Transverse colon (tissue), 4 donors: ENCODE measurements at regions not wholly inside any gene's neighbourhood (a gene's known extent, or its start where the extent isn't known, plus 50 kb on each side); places are given as distances from the start of the nearest gene placed in this dataset.

Experiments
- DNase-seq: peaks from one replicate; pipeline ENCODE4 v3.0.0-alpha.2; 2019
- H3K27ac ChIP-seq, 4 donors: fragments of 200-600 bp; sonication (generic); 2 replicates each; pipeline ENCODE4 v1.5.1; 2016 to 2018; ENCODE audit warnings: inconsistent platforms in 4 of 4
- H3K27me3 ChIP-seq: fragments of 200-600 bp; sonication (generic); 2 replicates; pipeline ENCODE4 v1.5.1; 2017; ENCODE audit warnings: inconsistent platforms
- H3K36me3 ChIP-seq, 4 donors: fragments of 200-600 bp; sonication (generic); 2 replicates each; pipeline ENCODE4 v1.5.1; 2017 to 2019; ENCODE audit warnings: inconsistent platforms in 4 of 4
- H3K4me1 ChIP-seq, 4 donors: fragments of 200-600 bp; sonication (generic); 2 replicates each; pipeline ENCODE4 v1.5.1; 2017 to 2020; ENCODE audit warnings: inconsistent platforms in 4 of 4
- H3K4me3 ChIP-seq, 4 donors: fragments of 200-600 bp; sonication (generic); 1 replicate in 1 of 4; 2 replicates in 3 of 4; pipeline versions ENCODE4 v1.5.1 to v1.6.1; 2017 to 2019; ENCODE audit warnings: inconsistent platforms in 4 of 4
- H3K9me3 ChIP-seq, 2 donors: fragments of 200-600 bp; sonication (generic); 2 replicates each; pipeline ENCODE4 v1.5.1; 2017 to 2019; ENCODE audit warnings: inconsistent platforms in 2 of 2
- EP300 ChIP-seq: sonication (generic); formaldehyde crosslinking; IDR thresholded peaks from one replicate; pipeline ENCODE4 v1.6.1; 2017; ENCODE audit warnings: antibody characterized with exemption, low read depth
- POLR2A ChIP-seq: fragments of 450-650 bp; IDR thresholded peaks from one replicate; pipeline ENCODE4 v1.6.1; 2016; ENCODE audit warnings: antibody characterized with exemption, mild to moderate bottlenecking, moderate library complexity
- POLR2AphosphoS5 ChIP-seq, 3 donors: sonication (generic); formaldehyde crosslinking; IDR thresholded peaks; one replicate each; pipeline ENCODE4 v1.6.1; 2016; ENCODE audit warnings: antibody characterized with exemption in 3 of 3
- WGBS, 2 donors: methylation state at CpG; one replicate each; pipeline ENCODE4 v1.1.5; 2018; ENCODE audit warnings: low coverage in 1 of 2; 5-methylcytosine and 5-hydroxymethylcytosine counted together
- in situ Hi-C, 4 donors: fragments of 200-750 bp; cut with MboI; loops; one replicate each; pipeline versions ENCODE4 v1.15.0 to v1.15.1; 2017; ENCODE audit warnings: low sequenced_read_pairs in 3 of 4, low pct_ligation_motif_present in 1 of 4, low pct_unique_long_range_greater_than_20kb in 1 of 4
- intact Hi-C: fragments of 100-400 bp; cut with DNase I; formaldehyde crosslinking; loops from one replicate; pipeline ENCODE4 v1.15.1; 2023; ENCODE audit warnings: low total_unique reads
- TF ChIP-seq, protein P1 (sequence below), 5 experiments: fragments of 200-600 bp in 3 of 5; fragments of 450-650 bp in 2 of 5; sonication (generic) in 3 of 5; IDR thresholded peaks; 1 replicate in 2 of 5; 2 replicates in 3 of 5; pipeline ENCODE4 v1.5.1; 2016 to 2017; ENCODE audit warnings: antibody characterized with exemption in 5 of 5, inconsistent platforms in 3 of 5, mild to moderate bottlenecking in 2 of 5, moderate library complexity in 1 of 5

DNA sequence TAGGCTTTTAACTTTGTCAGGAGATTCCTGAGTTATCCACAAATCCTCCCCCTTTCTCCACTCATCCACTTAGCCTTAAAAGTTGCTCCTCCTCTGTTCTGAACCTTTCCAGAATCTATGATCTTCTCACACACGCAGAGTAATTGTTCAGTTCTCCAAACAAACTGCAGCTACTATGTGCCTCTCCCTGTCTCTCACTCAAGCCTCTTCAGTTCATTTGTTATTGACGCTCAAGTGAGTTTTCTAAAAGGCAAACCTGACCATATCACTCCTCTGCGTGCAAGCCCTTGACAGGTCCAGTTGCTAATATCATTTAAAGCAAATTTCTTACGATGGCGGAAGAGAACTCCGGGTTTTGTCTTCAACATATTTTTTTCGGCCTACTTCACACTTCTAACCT lies 1169.7 kb upstream of the TENM4 start:
- 91 to 94% methylated on average over 6 to 7 of the region's 7 CpGs for WGBS, 2 donors
- TF ChIP-seq POLR2A (no peak), EP300 (no peak), POLR2AphosphoS5 (IDR thresholded peaks at IDR 0.05) (no peak)
- TF ChIP-seq, protein P1, sequence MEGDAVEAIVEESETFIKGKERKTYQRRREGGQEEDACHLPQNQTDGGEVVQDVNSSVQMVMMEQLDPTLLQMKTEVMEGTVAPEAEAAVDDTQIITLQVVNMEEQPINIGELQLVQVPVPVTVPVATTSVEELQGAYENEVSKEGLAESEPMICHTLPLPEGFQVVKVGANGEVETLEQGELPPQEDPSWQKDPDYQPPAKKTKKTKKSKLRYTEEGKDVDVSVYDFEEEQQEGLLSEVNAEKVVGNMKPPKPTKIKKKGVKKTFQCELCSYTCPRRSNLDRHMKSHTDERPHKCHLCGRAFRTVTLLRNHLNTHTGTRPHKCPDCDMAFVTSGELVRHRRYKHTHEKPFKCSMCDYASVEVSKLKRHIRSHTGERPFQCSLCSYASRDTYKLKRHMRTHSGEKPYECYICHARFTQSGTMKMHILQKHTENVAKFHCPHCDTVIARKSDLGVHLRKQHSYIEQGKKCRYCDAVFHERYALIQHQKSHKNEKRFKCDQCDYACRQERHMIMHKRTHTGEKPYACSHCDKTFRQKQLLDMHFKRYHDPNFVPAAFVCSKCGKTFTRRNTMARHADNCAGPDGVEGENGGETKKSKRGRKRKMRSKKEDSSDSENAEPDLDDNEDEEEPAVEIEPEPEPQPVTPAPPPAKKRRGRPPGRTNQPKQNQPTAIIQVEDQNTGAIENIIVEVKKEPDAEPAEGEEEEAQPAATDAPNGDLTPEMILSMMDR (IDR thresholded peaks at IDR 0.05): no peak
- DNase-seq: no peak
- no peak overlapping the region for H3K27ac ChIP-seq
- in situ Hi-C loops: no loop called here
- H3K4me3 ChIP-seq: no peak overlapping the region
- intact Hi-C loops: no loop called here
- peaks cover 0 to 5% (median 0%) of the 10 kb centered on the region in 4 donors for H3K4me1 ChIP-seq
- H3K27me3 ChIP-seq: no peaks in the 10 kb centered on the region
- H3K9me3 ChIP-seq: no peaks in the 10 kb centered on the region
- H3K36me3 ChIP-seq: no peaks in the 10 kb centered on the region

DNA sequence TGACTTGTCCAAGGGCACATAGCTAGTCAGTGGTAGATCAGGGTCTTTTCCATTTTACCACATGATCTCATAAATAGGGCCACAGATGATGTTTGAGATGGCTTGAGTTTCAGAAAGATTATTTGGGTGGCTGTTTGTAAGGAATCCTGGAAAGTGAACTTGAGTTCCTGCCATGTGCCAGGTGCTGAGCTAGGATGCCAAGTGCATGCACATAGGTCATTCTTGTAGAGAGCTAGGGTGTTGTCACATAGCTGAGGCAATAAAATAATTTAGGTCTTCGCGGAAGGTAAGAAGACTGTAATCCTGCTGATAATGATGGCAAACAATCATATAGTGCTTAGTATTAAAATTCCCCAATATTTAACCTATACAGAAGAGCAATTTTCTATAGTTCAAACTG lies 1162.6 kb upstream of the TENM4 start:
- 50 to 71% methylated on average over 2 of the region's 2 CpGs for WGBS, 2 donors

DNA sequence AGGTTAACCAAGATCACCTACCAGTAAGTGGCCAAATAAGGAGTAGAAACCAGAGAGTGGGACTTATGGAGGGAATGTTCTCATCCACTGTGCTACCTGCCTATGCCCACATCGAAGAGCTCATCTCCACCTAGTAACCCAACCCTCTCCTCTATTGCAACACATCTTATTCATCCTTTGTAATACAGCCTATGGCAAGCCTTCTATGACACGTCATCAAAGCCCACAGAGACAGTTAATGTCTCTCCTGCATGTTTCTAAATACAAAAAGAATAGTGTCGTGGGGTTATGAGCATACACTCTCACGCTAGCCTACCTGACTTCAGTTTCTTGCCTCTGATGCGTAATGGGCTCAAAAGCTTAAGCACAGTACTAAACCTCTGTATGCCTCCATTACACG lies 1158.1 kb upstream of the TENM4 start:
- peaks cover 0 to 13% (median 0%) of the 10 kb centered on the region in 4 donors for H3K4me1 ChIP-seq
- intact Hi-C loops (no loop called here), in situ Hi-C loops (no loop called here)
- H3K4me3 ChIP-seq: no peak overlapping the region
- no peaks in the 10 kb centered on the region for H3K9me3 ChIP-seq
- no peak for DNase-seq
- H3K36me3 ChIP-seq: no peaks in the 10 kb centered on the region
- H3K27ac ChIP-seq: no peak overlapping the region
- H3K27me3 ChIP-seq: no peaks in the 10 kb centered on the region
- no peak for TF ChIP-seq POLR2AphosphoS5 (IDR thresholded peaks at IDR 0.05)
- TF ChIP-seq EP300: no peak
- TF ChIP-seq, protein P1 (IDR thresholded peaks at IDR 0.05): no peak
- WGBS, 2 donors: 90 to 91% methylated on average over 6 of the region's 6 CpGs

More for the DNA sequence above, 1162.6 kb upstream of the TENM4 start:
- intact Hi-C loops: no loop called here
- in situ Hi-C loops: no loop called here
- Histone ChIP-seq H3K27ac (peak overlapping the region; percentile 54 to 75 (median 69)), H3K36me3 (no peaks in the 10 kb centered on the region), H3K27me3 (no peaks in the 10 kb centered on the region), H3K9me3 (no peaks in the 10 kb centered on the region), H3K4me3 (no peak overlapping the region), H3K4me1 (peaks cover 0 to 12% (median 0%) of the 10 kb centered on the region in 4 donors)
- TF ChIP-seq, protein P1 (IDR thresholded peaks at IDR 0.05): no peak
- no peak for TF ChIP-seq POLR2A
- no peak for TF ChIP-seq POLR2AphosphoS5 (IDR thresholded peaks at IDR 0.05)
- TF ChIP-seq EP300: no peak
- peak; percentile 59 for DNase-seq

DNA sequence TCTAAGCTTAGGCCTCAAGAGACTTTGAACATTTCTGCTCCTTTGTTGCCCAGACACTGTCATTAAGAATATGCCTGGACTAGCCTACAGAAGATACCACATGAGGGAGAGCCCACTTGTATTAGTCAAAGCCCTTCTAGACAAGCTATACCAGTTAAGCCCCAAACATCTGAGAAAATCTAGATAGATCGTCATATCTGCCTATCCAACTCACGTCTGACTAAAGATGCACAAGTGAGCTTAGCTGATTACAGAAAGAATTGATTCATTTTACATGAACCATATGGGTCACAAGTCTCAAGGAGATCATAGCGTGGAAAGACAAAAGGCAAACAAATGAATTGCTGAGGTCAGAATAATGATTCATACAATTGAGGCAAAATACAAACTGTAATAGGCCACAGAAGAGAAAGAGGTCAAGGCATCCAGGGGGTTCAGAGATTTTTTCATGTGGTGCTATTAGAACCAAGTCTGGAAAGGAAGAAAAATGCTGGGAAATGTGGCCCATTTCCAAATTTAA lies 1155.5 kb upstream of the TENM4 start:
- no peaks in the 10 kb centered on the region for H3K9me3 ChIP-seq
- no peak overlapping the region for H3K27ac ChIP-seq
- in situ Hi-C loops (no loop called here), intact Hi-C loops (no loop called here)
- 88 to 91% methylated on average over 3 of the region's 3 CpGs for WGBS, 2 donors
- no peak for DNase-seq
- H3K4me1 ChIP-seq: peaks cover 0 to 6% (median 0%) of the 10 kb centered on the region in 4 donors
- no peaks in the 10 kb centered on the region for H3K27me3 ChIP-seq
- H3K4me3 ChIP-seq: no peak overlapping the region
- TF ChIP-seq POLR2AphosphoS5 (IDR thresholded peaks at IDR 0.05): no peak
- no peaks in the 10 kb centered on the region for H3K36me3 ChIP-seq

GRCh38 chr11:80595011-80595410 lies 1154.2 kb upstream of the TENM4 start:
- in situ Hi-C loops (no loop called here), intact Hi-C loops (no loop called here)
- DNase-seq: no peak
- Histone ChIP-seq H3K9me3 (no peaks in the 10 kb centered on the region), H3K27me3 (no peaks in the 10 kb centered on the region), H3K27ac (peak overlapping the region in 1 of 4 donors; percentile 22), H3K36me3 (no peaks in the 10 kb centered on the region), H3K4me1 (peaks cover 0 to 6% (median 0%) of the 10 kb centered on the region in 4 donors), H3K4me3 (no peak overlapping the region)
- 27 to 28% methylated on average over 4 of the region's 4 CpGs for WGBS, 2 donors
- TF ChIP-seq, protein P1 (IDR thresholded peaks at IDR 0.05): no peak
- TF ChIP-seq POLR2AphosphoS5 (IDR thresholded peaks at IDR 0.05): no peak
- TF ChIP-seq EP300: no peak
- no peak for TF ChIP-seq POLR2A
